ENCODE measurements at regions not wholly inside any gene's neighbourhood (a gene's known extent, or its start where the extent isn't known, plus 50 kb on each side); places are given as distances from the start of the nearest gene placed in this dataset.

- Histone ChIP-seq H3K27me3 (no peaks in the 10 kb centered on the region), H3K27ac (no peak overlapping the region), H3K4me3 (no peak overlapping the region), H3K9me3 (no peaks in the 10 kb centered on the region), H3K36me3 (no peaks in the 10 kb centered on the region), H3K4me1 (no peaks in the 10 kb centered on the region)
- intact Hi-C loops (cut with DNase I; ENCODE audit: low total_unique reads) = no loop called here
- TF ChIP-seq POLR2A (IDR thresholded peaks at IDR 0.05) (no peak), CTCF (IDR thresholded peaks at IDR 0.05) (no peak)
- no peak for DNase-seq
These were observed 226.6 kb upstream of the TRAM1L1 start for GRCh38 chr4:117311989-117312388.

- no peak for DNase-seq
- no peak for TF ChIP-seq CTCF (IDR thresholded peaks at IDR 0.05)
- no peak for TF ChIP-seq POLR2A (IDR thresholded peaks at IDR 0.05)
- H3K27me3 ChIP-seq = no peaks in the 10 kb centered on the region
- no peaks in the 10 kb centered on the region for H3K4me1 ChIP-seq
- H3K4me3 ChIP-seq = no peak overlapping the region
- intact Hi-C loops (cut with DNase I; ENCODE audit: low total_unique reads) = no loop called here
- H3K9me3 ChIP-seq = no peaks in the 10 kb centered on the region
- H3K36me3 ChIP-seq = no peaks in the 10 kb centered on the region
- no peak overlapping the region for H3K27ac ChIP-seq
These were observed 239.6 kb upstream of the TRAM1L1 start for GRCh38 chr4:117324851-117325491.

- DNase-seq = no peak
- H3K27me3 ChIP-seq = no peaks in the 10 kb centered on the region
- TF ChIP-seq CTCF (IDR thresholded peaks at IDR 0.05) = no peak
- no peak for TF ChIP-seq POLR2A (IDR thresholded peaks at IDR 0.05)
- no peaks in the 10 kb centered on the region for H3K9me3 ChIP-seq
- H3K27ac ChIP-seq = no peak overlapping the region
- H3K36me3 ChIP-seq = no peaks in the 10 kb centered on the region
- no peaks in the 10 kb centered on the region for H3K4me1 ChIP-seq
- no peak overlapping the region for H3K4me3 ChIP-seq
- intact Hi-C loops (cut with DNase I; ENCODE audit: low total_unique reads) = no loop called here
These were observed 240.7 kb upstream of the TRAM1L1 start for GRCh38 chr4:117326091-117326490.

- no peaks in the 10 kb centered on the region for H3K27me3 ChIP-seq
- H3K36me3 ChIP-seq = no peaks in the 10 kb centered on the region
- no peak overlapping the region for H3K4me3 ChIP-seq
- DNase-seq = no peak
- TF ChIP-seq POLR2A (IDR thresholded peaks at IDR 0.05) (no peak), CTCF (IDR thresholded peaks at IDR 0.05) (no peak)
- H3K9me3 ChIP-seq = no peaks in the 10 kb centered on the region
- no peaks in the 10 kb centered on the region for H3K4me1 ChIP-seq
- intact Hi-C loops (cut with DNase I; ENCODE audit: low total_unique reads) = no loop called here
- H3K27ac ChIP-seq = no peak overlapping the region
These were observed 242.1 kb upstream of the TRAM1L1 start for GRCh38 chr4:117327491-117327890.

GRCh38 chr4:117328333-117328732 is 243.0 kb upstream of the TRAM1L1 start:
- Histone ChIP-seq H3K4me3 (no peak overlapping the region), H3K27me3 (no peaks in the 10 kb centered on the region), H3K36me3 (no peaks in the 10 kb centered on the region), H3K9me3 (no peaks in the 10 kb centered on the region), H3K27ac (no peak overlapping the region), H3K4me1 (no peaks in the 10 kb centered on the region)
- no peak for DNase-seq
- TF ChIP-seq POLR2A (IDR thresholded peaks at IDR 0.05) = no peak
- TF ChIP-seq CTCF (IDR thresholded peaks at IDR 0.05) = no peak
- intact Hi-C loops (cut with DNase I; ENCODE audit: low total_unique reads) = no loop called here
